ENCODE measurements at regions not wholly inside any gene's neighbourhood (a gene's known extent, or its start where the extent isn't known, plus 50 kb on each side); places are given as distances from the start of the nearest gene placed in this dataset.

GRCh38 chr4:134328741-134329140, 127.2 kb upstream of the PABPC4L start:
- intact Hi-C loops (cut with DNase I) = no loop called here
- no peak for DNase-seq
- Histone ChIP-seq H3K36me3 (no peaks in the 10 kb centered on the region), H3K4me1 (no peaks in the 10 kb centered on the region), H3K27ac (no peak overlapping the region), H3K9me3 (no peaks in the 10 kb centered on the region), H3K4me3 (no peak overlapping the region), H3K27me3 (no peaks in the 10 kb centered on the region)
- 62 to 90% methylated on average over 4 to 8 of the region's 9 CpGs for WGBS, 2 donors
- no peak for TF ChIP-seq POLR2A (IDR thresholded peaks at IDR 0.05)
- TF ChIP-seq, protein P1, sequence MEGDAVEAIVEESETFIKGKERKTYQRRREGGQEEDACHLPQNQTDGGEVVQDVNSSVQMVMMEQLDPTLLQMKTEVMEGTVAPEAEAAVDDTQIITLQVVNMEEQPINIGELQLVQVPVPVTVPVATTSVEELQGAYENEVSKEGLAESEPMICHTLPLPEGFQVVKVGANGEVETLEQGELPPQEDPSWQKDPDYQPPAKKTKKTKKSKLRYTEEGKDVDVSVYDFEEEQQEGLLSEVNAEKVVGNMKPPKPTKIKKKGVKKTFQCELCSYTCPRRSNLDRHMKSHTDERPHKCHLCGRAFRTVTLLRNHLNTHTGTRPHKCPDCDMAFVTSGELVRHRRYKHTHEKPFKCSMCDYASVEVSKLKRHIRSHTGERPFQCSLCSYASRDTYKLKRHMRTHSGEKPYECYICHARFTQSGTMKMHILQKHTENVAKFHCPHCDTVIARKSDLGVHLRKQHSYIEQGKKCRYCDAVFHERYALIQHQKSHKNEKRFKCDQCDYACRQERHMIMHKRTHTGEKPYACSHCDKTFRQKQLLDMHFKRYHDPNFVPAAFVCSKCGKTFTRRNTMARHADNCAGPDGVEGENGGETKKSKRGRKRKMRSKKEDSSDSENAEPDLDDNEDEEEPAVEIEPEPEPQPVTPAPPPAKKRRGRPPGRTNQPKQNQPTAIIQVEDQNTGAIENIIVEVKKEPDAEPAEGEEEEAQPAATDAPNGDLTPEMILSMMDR (IDR thresholded peaks at IDR 0.05) = no peak

- no peak for DNase-seq
- Histone ChIP-seq H3K36me3 (no peaks in the 10 kb centered on the region), H3K4me3 (no peak overlapping the region), H3K9me3 (no peaks in the 10 kb centered on the region), H3K4me1 (no peaks in the 10 kb centered on the region), H3K27ac (no peak overlapping the region), H3K27me3 (no peaks in the 10 kb centered on the region)
- TF ChIP-seq, protein P1 (IDR thresholded peaks at IDR 0.05) = no peak
- TF ChIP-seq POLR2A (IDR thresholded peaks at IDR 0.05) = no peak
- WGBS, 2 donors = 83 to 92% methylated on average over 28 to 32 of the region's 41 CpGs
- intact Hi-C loops (cut with DNase I) = no loop called here
These were observed 125.9 kb upstream of the PABPC4L start for GRCh38 chr4:134327274-134328122.

GRCh38 chr4:134326866-134327265, 125.3 kb upstream of the PABPC4L start:
- Histone ChIP-seq H3K27me3 (no peaks in the 10 kb centered on the region), H3K36me3 (no peaks in the 10 kb centered on the region), H3K27ac (no peak overlapping the region), H3K9me3 (no peaks in the 10 kb centered on the region), H3K4me3 (no peak overlapping the region), H3K4me1 (no peaks in the 10 kb centered on the region)
- DNase-seq = no peak
- intact Hi-C loops (cut with DNase I) = no loop called here
- TF ChIP-seq POLR2A (IDR thresholded peaks at IDR 0.05) = no peak
- TF ChIP-seq, protein P1 (IDR thresholded peaks at IDR 0.05) = no peak
- 90 to 91% methylated on average over 16 of the region's 16 CpGs for WGBS, 2 donors

DNA sequence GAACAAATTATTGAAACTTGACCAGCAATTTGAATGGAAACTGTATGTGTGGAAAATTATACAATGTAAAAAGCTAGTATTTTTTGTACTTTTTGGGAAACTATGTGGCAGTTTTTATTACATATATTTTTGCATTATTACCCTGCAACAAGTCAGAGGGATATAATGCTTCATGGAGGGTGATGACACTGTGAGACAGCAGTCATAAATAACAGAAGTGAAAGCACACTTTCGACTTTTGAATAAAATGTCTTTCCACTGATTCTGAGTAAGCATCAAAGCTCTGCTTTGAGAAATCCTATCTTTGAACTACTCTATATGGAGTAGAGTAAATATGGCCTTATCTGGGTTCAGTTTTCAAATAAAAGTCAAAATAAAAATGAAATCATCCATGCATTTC, 122.6 kb upstream of the PABPC4L start:
- Histone ChIP-seq H3K27me3 (no peaks in the 10 kb centered on the region), H3K36me3 (no peaks in the 10 kb centered on the region), H3K4me3 (no peak overlapping the region), H3K4me1 (no peaks in the 10 kb centered on the region), H3K27ac (no peak overlapping the region), H3K9me3 (no peaks in the 10 kb centered on the region)
- no peak for DNase-seq
- no peak for TF ChIP-seq POLR2A (IDR thresholded peaks at IDR 0.05)
- TF ChIP-seq, protein P1 (IDR thresholded peaks at IDR 0.05) = no peak
- WGBS, 2 donors = 33 to 46% methylated on average over 1 of the region's 1 CpG
- intact Hi-C loops (cut with DNase I) = no loop called here

DNA sequence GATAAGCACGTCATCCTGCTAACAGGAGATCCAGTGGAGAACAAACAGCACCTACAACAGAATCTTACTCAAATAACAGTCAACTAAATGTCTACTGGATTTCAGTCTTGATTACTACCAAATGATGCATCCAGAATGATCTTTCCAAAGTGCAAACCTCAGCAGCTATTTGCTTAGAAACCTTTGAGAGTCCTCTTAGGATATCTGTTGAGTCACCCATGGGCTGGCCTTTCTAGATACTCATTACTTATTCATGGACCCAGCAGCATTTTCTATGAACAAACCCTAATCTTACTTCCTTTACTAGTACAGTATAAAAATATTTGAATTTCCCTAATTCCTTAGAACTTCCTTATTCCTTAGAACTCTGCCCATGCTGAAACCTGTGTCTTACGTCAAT, 118.5 kb upstream of the PABPC4L start:
- TF ChIP-seq, protein P1 (IDR thresholded peaks at IDR 0.05) = no peak
- TF ChIP-seq POLR2A (IDR thresholded peaks at IDR 0.05) = no peak
- Histone ChIP-seq H3K4me3 (no peak overlapping the region), H3K27me3 (no peaks in the 10 kb centered on the region), H3K4me1 (no peaks in the 10 kb centered on the region), H3K36me3 (no peaks in the 10 kb centered on the region), H3K27ac (no peak overlapping the region), H3K9me3 (no peaks in the 10 kb centered on the region)
- WGBS, 2 donors = 24 to 43% methylated on average over 2 of the region's 2 CpGs
- no peak for DNase-seq
- intact Hi-C loops (cut with DNase I) = no loop called here
